Activated CD4-positive, alpha-beta T cell treated with anti-CD3 and anti-CD28 coated beads, Interleukin-2, amount 10 ng/mL, durations not matched to agents 7 days and 5 days (primary cell): ENCODE measurements at regions not wholly inside any gene's neighbourhood (a gene's known extent, or its start where the extent isn't known, plus 50 kb on each side); places are given as distances from the start of the nearest gene placed in this dataset.

ENCODE experiments used
- CTCF ChIA-PET: fragments of 350-600 bp; sonication (Branson Sonifier 250); formaldehyde crosslinking; loops from one replicate; lab custom pipeline; 2021; ENCODE audit warnings: antibody characterized with exemption; lab: Charles Lee
- POLR2A ChIA-PET: fragments of 350-600 bp; sonication (Branson Sonifier 250); formaldehyde crosslinking; loops from one replicate; lab custom pipeline; 2021; ENCODE audit warnings: antibody characterized with exemption; lab: Charles Lee
- DNase-seq: peaks from one replicate; pipeline ENCODE4 v3.0.0-alpha.2; 2020
- H3K27ac Mint-ChIP-seq: one replicate; pipeline ENCODE4 v1.8.0; 2021; ENCODE audit warnings: mild to moderate bottlenecking, moderate library complexity, mixed read lengths
- H3K27me3 Mint-ChIP-seq: one replicate; pipeline ENCODE4 v1.8.0; 2021; ENCODE audit warnings: mixed read lengths
- H3K36me3 Mint-ChIP-seq: one replicate; pipeline ENCODE4 v1.8.0; 2021; ENCODE audit warnings: low read depth, mixed read lengths
- H3K4me1 Mint-ChIP-seq: one replicate; pipeline ENCODE4 v1.8.0; 2021; ENCODE audit warnings: mixed read lengths
- H3K4me3 Mint-ChIP-seq: one replicate; pipeline ENCODE4 v1.8.0; 2021; ENCODE audit warnings: mild to moderate bottlenecking, moderate library complexity, mixed read lengths
- H3K9me3 Mint-ChIP-seq: one replicate; pipeline ENCODE4 v1.8.0; 2021; ENCODE audit warnings: mixed read lengths

- DNase-seq: no peak
- ChIA-PET POLR2A (no interaction called here), CTCF (interaction anchor here (0.5 to 0.6 kb wide), 2 partner anchors 318 to 587 kb away, joined by 3 read pairs; no protein-coding TSS in a partner anchor)
- Mint-ChIP-seq H3K36me3 (no peaks in the 10 kb centered on the region), H3K27ac (no peak overlapping the region), H3K4me1 (peaks cover 4% of the 10 kb centered on the region), H3K9me3 (no peaks in the 10 kb centered on the region), H3K27me3 (no peaks in the 10 kb centered on the region), H3K4me3 (no peak overlapping the region)
Measured at GRCh38 chr15:38814891-38815290, 250.3 kb upstream of the RASGRP1 start.

DNA sequence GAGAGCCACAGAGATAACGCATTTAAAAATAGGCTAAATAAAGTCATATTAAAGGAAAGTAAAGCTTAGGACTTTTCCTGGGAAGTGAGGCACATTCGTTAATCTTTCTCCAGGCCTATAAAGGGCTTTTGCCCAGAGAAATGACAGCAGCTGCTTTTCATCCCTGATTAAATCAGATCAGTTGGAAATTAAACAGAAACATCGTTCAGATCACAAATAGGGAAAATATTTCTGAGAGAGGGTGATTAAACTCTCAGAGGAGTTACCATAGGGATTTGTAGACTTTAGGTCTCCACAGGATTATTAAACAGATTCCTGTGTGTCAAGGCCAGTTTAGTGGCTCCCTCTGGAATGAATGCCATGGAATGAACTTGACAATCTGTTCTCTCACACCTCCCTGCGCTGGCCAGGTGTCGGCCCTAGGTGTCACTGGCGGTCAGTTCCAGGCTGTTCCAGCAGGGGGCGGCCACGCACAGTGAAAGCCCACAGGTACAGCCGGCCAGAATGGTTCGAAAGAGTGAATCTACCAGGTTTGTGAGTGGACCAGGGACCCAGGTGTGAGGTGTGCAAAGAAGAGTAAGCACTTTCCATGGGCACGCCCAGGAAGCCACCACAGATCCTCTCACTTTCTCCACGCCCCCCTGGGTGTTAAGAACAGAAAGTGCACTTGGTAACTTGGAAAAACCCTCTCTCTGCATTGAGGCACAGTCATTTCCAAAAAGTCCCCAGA lies 253.0 kb upstream of the RASGRP1 start:
- Mint-ChIP-seq H3K4me1 (peaks cover 4% of the 10 kb centered on the region), H3K9me3 (no peaks in the 10 kb centered on the region), H3K27ac (no peak overlapping the region), H3K4me3 (no peak overlapping the region), H3K27me3 (no peaks in the 10 kb centered on the region), H3K36me3 (no peaks in the 10 kb centered on the region)
- ChIA-PET POLR2A (no interaction called here), CTCF (interaction anchor here (1.4 kb wide), 1 partner anchor 11 kb away, joined by 3 read pairs; no protein-coding TSS in a partner anchor)
- peak; percentile 86 for DNase-seq

GRCh38 chr15:38818157-38818790 lies 253.7 kb upstream of the RASGRP1 start:
- Mint-ChIP-seq H3K4me1 (peaks cover 4% of the 10 kb centered on the region), H3K4me3 (no peak overlapping the region), H3K27me3 (no peaks in the 10 kb centered on the region), H3K27ac (no peak overlapping the region), H3K36me3 (no peaks in the 10 kb centered on the region), H3K9me3 (no peaks in the 10 kb centered on the region)
- POLR2A ChIA-PET: no interaction called here
- no peak for DNase-seq
- CTCF ChIA-PET: interaction anchor here (1.4 kb wide), 1 partner anchor 10 kb away, joined by 3 read pairs; no protein-coding TSS in a partner anchor

DNA sequence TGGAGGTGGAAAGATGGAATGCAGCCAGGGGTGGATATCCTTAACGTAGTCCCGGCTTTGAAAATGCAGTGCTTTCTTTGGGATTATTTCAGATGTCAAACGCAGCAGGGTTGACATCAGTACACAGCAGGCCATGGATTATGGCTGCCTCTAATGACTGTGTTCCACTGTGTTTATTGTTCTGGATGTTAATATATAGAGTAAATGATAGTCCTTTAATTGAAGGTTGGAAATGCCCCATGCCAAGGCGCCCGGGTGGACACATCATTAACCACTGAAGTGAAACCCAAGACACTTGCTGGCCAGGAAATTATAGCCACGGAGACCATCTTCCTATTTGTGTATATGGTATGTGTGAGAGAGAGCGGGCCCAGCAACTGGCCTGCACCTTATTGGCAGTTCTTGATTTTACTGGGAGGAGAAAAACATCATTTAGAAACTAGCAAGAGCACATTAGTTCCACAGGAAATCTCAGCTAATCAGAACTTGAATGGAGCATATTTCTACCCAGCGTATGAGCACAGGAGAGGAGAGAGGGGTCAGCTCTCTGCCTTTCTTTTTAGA lies 254.9 kb upstream of the RASGRP1 start:
- no peak for DNase-seq
- Mint-ChIP-seq H3K4me1 (peaks cover 4% of the 10 kb centered on the region), H3K9me3 (no peaks in the 10 kb centered on the region), H3K27ac (no peak overlapping the region), H3K36me3 (no peaks in the 10 kb centered on the region), H3K27me3 (no peaks in the 10 kb centered on the region), H3K4me3 (no peak overlapping the region)
- CTCF ChIA-PET: no interaction called here
- POLR2A ChIA-PET: no interaction called here

- CTCF ChIA-PET: no interaction called here
- peaks cover 25% of the 10 kb centered on the region for H3K27me3 Mint-ChIP-seq
- POLR2A ChIA-PET: no interaction called here
Measured at GRCh38 chr15:38823263-38823662, 258.6 kb upstream of the RASGRP1 start.

DNA sequence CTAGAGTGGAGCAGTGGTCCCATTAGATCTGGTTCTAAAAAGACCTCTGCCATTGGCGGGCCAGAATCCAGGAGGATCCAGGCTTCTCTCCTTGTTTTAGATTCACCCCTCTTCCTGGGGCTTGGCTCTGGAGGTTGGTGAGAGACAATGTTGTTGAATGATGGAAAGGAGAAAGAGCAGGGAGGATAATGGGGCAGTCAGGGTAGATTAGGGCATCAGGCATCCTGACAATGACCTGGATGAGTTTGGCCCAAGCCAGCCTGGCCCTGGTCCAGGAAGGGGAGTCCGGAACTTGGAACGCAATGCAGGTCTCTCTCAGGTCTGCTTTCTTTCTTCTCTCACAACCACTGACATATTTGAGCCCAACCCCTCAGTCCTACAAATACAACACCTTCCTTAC lies 260.1 kb upstream of the RASGRP1 start:
- peaks cover 27% of the 10 kb centered on the region for H3K27me3 Mint-ChIP-seq
- H3K4me1 Mint-ChIP-seq: no peaks in the 10 kb centered on the region
- ChIA-PET POLR2A (no interaction called here), CTCF (no interaction called here)
- H3K27ac Mint-ChIP-seq: no peak overlapping the region
- no peaks in the 10 kb centered on the region for H3K9me3 Mint-ChIP-seq
- no peaks in the 10 kb centered on the region for H3K36me3 Mint-ChIP-seq
- DNase-seq: no peak
- H3K4me3 Mint-ChIP-seq: no peak overlapping the region

More at GRCh38 chr15:38823263-38823662, 258.6 kb upstream of the RASGRP1 start:
- Mint-ChIP-seq H3K4me3 (no peak overlapping the region), H3K27ac (no peak overlapping the region), H3K9me3 (no peaks in the 10 kb centered on the region), H3K36me3 (no peaks in the 10 kb centered on the region), H3K4me1 (no peaks in the 10 kb centered on the region)
- no peak for DNase-seq

DNA sequence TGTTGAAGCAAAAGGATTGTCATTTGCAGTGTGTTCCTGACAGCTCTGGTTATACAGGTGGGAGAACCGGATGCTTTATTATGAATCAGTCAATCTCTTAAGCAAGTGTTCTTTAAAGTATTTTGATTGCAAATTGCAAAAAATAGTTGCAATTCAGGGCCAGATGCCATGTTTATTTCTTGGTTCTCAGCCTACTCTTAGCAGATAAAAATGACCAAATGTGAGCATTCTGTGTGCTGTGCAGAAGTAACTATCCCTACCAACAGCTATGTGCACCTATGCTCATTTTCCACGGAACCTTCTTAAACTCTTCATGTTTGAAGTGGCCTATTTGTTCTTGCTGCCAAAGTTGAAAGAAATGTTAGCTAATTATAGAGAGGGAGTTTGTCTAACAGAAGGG lies 262.3 kb upstream of the RASGRP1 start:
- ChIA-PET CTCF (interaction anchor here (1.6 kb wide), 1 partner anchor 16 kb away, joined by 4 read pairs; no protein-coding TSS in a partner anchor), POLR2A (no interaction called here)
- Mint-ChIP-seq H3K27me3 (peaks cover 28% of the 10 kb centered on the region), H3K36me3 (no peaks in the 10 kb centered on the region), H3K27ac (no peak overlapping the region), H3K4me3 (no peak overlapping the region), H3K9me3 (peaks cover 1% of the 10 kb centered on the region), H3K4me1 (no peaks in the 10 kb centered on the region)
- DNase-seq: no peak

DNA sequence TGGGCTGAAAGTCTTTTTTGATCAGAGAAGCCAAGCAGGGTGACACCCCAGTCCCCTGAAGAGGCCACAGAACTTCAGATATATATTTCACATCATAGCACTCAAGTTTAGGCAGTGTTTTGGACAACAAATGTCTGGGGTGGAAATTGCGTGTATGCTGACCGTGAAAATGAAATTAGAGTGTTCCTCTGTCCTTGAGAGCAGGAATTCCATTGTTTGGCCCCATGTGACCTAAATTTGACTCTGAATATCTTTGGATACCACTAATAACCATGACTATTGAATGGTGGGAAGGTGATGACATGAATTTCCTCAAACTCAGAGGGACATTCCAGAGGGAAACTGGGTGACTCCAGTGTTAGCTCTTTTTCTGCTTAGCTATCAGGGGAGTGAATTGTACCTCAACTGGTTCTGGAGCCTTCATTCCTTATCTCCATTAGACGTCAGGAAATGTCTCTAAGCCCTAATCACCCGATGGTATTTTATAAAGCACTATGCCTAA lies 263.5 kb upstream of the RASGRP1 start:
- DNase-seq: no peak
- H3K27ac Mint-ChIP-seq: no peak overlapping the region
- peaks cover 4% of the 10 kb centered on the region for H3K9me3 Mint-ChIP-seq
- H3K36me3 Mint-ChIP-seq: no peaks in the 10 kb centered on the region
- no peak overlapping the region for H3K4me3 Mint-ChIP-seq
- ChIA-PET POLR2A (no interaction called here), CTCF (interaction anchor here (1.4 kb wide), 1 partner anchor 10 kb away, joined by 3 read pairs; no protein-coding TSS in a partner anchor)
- peaks cover 28% of the 10 kb centered on the region for H3K27me3 Mint-ChIP-seq
- no peaks in the 10 kb centered on the region for H3K4me1 Mint-ChIP-seq

DNA sequence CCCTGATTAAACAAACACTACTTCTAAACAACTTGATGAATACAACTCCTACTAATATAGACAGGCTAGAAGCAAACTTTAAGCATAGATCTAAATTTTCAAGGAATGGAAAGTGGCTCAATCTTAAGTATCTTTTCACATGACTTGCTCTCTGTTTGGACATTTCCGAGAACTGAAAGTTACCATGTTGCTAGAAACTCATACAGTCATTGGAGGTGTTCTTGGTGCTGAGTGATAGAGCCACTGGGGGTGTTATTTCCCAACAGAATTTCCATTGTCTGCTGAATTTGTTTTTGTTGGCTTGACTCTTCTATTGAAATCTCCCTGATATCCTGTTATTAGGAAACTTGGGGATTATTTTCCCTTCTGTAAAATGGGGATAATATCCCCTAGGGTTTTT lies 264.5 kb upstream of the RASGRP1 start:
- no peak overlapping the region for H3K27ac Mint-ChIP-seq
- H3K36me3 Mint-ChIP-seq: no peaks in the 10 kb centered on the region
- POLR2A ChIA-PET: no interaction called here
- peaks cover 28% of the 10 kb centered on the region for H3K27me3 Mint-ChIP-seq
- peaks cover 5% of the 10 kb centered on the region for H3K9me3 Mint-ChIP-seq
- no peaks in the 10 kb centered on the region for H3K4me1 Mint-ChIP-seq
- CTCF ChIA-PET: interaction anchor here (0.7 to 1.4 kb wide), 2 partner anchors 11 to 44 kb away, joined by 3 to 4 read pairs; no protein-coding TSS in a partner anchor
- DNase-seq: no peak
- no peak overlapping the region for H3K4me3 Mint-ChIP-seq

- no peaks in the 10 kb centered on the region for H3K9me3 Mint-ChIP-seq
- ChIA-PET POLR2A (no interaction called here), CTCF (interaction anchor here (1.6 kb wide), 1 partner anchor 15 kb away, joined by 4 read pairs; no protein-coding TSS in a partner anchor)
- no peak overlapping the region for H3K4me3 Mint-ChIP-seq
- H3K4me1 Mint-ChIP-seq: no peaks in the 10 kb centered on the region
- H3K27me3 Mint-ChIP-seq: peaks cover 21% of the 10 kb centered on the region
- no peak overlapping the region for H3K27ac Mint-ChIP-seq
- H3K36me3 Mint-ChIP-seq: no peaks in the 10 kb centered on the region
- no peak for DNase-seq
Measured at GRCh38 chr15:38842226-38842625, 277.6 kb upstream of the RASGRP1 start.

- Mint-ChIP-seq H3K4me1 (no peaks in the 10 kb centered on the region), H3K27me3 (peaks cover 17% of the 10 kb centered on the region), H3K9me3 (no peaks in the 10 kb centered on the region), H3K27ac (no peak overlapping the region), H3K4me3 (no peak overlapping the region), H3K36me3 (no peaks in the 10 kb centered on the region)
- CTCF ChIA-PET: interaction anchor here (0.6 to 1.6 kb wide), 2 partner anchors 16 to 1794 kb away, joined by 3 to 4 read pairs; no protein-coding TSS in a partner anchor
- POLR2A ChIA-PET: no interaction called here
- DNase-seq: no peak
Measured at GRCh38 chr15:38843051-38843501, 278.5 kb upstream of the RASGRP1 start.

DNA sequence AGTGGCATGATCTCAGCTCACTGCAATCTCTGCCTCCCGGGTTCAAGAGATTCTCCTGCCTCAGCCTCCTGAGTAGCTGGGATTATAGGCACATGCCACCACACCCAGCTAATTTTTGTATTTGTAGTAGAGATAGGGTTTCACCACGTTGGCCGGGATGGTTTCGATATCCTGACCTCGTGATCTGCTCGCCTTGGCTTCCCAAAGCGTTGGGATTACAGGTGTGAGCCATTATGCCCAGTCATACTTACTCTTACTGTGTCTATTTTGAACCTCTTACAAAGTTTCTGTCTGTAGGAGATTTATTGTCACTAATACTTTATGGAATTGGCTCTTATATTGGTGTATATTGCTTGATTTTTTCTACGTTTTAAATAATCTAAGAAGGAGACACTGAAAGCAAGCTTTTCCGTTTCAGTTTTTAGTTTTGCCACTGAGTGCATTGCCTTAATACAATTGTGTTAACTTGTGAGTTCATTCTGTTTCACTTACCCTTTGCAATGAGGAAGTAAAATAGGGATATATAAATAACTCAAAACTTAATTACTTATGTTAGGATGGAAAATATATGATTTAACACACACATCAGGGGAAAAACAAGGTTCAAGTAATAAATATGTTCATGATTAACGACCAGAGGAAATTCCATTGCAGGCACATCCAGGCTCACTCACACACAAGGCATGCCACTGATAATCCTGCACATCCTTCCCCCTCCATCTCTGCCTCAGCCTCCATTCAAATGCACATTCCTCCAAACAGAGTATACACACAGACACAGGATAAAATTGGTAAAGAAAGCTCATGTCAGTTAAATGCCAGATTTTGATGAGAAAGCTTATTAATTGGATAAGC lies 279.3 kb upstream of the RASGRP1 start:
- Mint-ChIP-seq H3K4me1 (no peaks in the 10 kb centered on the region), H3K27ac (no peak overlapping the region), H3K27me3 (peaks cover 17% of the 10 kb centered on the region), H3K9me3 (no peaks in the 10 kb centered on the region), H3K36me3 (no peaks in the 10 kb centered on the region), H3K4me3 (no peak overlapping the region)
- DNase-seq: no peak
- POLR2A ChIA-PET: no interaction called here
- CTCF ChIA-PET: interaction anchor here (0.6 to 1.6 kb wide), 2 partner anchors 17 to 1795 kb away, joined by 3 to 4 read pairs; no protein-coding TSS in a partner anchor
